CMK (cell line): ENCODE measurements at regions not wholly inside any gene's neighbourhood (a gene's known extent, or its start where the extent isn't known, plus 50 kb on each side); places are given as distances from the start of the nearest gene placed in this dataset.
"Not testable (repeated sequence)": the region's sequence is repeated elsewhere in the genome, so short reads cannot be mapped to it uniquely, and the experiment has no call there.

ENCODE experiments used
- DNase-seq: peaks from one replicate; pipeline ENCODE4 v3.0.0-alpha.2; 2010; ENCODE audit warnings: low read depth

DNA sequence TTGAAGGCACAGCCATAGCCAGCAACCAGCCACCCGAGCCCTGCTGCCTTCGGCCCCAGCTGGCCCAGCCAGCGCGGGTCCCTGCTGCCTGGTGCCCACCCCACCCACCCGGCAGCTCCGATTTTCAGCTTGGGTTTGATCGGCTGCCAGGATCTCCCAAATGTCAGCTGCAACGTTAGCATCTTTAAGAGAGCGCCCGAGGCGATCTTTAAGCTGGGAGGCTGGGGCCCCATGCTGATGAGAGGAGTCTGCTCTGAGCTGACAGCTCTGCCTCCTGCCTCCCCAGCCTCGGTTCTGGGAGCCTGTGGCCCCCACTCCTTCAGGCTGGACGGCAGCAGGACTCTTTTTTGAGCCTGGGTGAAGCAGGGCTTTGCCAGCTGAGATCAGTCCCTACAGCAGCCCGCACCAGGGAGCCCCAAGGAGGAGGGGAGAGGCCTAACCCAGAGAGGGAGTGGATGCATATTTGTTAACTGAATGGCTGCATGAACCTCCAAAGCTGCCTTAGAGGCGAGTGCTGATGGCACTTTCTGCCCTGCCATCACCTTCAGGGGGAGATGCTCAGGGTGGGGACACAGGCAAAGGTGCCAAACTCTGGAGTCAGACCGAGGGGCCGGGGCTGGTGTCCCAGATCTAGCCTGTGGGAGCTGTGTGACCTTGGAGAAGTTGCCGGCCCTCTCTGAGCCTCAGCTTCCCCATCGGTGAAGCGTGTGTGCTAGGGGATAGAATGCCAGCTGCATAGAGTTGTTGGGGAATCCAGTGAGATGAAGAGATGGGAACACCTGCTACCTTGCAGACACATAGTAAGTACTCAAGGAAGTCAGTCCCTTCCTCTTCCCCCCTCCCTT, 165.5 kb downstream of the C9orf50 start:
- no peak for DNase-seq

DNA sequence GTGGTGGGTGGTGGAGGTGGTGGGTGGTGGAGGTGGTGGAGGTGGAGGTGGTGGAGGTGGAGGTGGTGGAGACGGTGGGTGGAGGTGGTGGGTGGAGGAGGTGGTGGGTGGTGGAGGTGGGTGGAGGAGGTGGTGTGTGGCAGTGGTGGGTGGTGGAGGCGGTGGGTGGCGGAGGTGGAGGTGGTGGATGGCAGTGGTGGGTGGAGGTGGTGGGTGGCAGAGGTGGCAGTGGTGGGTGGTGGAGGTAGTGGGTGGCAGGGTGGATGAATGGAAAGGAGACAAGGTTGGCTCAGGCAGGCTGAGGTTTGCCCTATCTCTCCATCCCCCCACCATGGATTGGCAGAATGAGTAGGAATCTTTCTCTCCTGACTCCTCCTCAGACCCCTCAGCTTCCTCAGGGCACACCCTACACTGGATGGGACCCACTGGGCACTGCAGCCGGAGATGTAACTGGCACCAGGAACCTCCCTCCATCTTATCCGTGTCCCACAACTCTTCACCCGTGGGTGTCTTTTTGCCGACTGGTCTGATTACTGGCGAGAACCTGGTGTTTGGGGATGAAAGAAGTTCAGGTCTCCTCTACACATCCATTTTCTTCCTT, 166.3 kb downstream of the C9orf50 start:
- no peak for DNase-seq

DNA sequence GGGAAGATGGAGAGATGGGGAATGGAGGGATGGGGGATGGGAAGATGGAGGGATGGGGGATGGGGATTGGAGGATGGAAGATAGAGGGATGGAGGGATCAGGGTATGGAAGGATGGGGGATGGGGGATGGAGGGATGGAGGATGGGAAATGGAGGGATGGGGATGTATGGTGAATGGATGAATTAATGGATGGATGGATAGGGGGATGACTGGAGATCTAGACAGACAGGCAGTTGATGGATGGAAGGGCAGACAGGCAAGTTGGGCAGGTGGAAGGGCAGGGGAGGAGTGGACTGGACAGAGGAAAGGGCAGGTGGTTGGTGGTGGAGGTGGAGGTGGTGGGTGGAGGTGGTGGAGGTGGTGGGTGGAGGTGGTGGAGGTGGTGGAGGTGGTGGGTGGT, 167.2 kb downstream of the C9orf50 start:
- DNase-seq, result no peak

DNA sequence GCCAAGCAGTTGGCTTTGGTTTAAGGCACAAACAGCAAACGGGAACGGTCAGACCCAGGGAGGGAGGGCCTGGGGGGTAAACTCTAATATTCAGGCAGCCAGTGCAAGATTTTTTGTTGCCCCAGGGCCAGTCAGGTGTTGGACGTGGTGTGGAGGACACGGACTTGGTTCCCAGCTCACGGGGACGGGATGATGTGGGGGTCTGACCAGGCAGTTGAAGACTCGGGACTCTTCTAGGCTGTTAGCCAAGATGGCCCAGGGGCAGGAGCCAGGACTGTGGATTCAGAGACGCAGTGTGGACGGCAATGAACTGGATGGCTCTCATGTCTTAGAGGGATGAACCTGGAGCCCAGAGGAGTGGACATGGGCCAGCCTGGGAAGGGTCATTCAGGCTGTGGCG, 169.2 kb downstream of the C9orf50 start:
- DNase-seq, result no peak

DNA sequence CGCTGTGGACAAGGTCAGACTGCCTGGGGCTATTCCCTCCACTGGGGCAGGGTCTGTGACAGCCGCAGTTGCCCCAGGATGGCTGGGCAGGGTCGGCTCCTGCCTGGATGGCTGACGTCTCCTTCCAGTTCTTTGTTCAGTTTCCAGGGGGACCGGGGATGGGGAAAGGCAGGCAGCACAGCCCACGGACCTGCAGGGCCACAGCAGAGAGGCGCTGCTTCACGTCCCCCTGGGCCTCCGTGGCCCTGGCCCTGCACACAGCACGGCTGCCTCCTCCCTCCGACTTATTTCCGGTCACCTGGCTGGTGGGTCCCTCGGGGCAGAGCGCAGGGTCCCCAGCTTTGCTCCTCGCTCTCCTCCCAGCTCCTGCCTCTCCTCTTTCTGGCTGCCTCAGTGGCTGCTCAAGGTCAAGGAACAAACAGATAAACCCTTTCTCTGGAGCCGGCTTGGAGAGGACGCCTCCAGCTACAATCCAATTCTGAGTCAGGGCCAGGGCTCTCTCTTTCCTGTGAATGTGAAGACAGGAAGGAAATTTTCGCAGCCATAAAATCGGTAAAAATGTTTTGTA, 169.7 kb downstream of the C9orf50 start:
- DNase-seq, result no peak

DNA sequence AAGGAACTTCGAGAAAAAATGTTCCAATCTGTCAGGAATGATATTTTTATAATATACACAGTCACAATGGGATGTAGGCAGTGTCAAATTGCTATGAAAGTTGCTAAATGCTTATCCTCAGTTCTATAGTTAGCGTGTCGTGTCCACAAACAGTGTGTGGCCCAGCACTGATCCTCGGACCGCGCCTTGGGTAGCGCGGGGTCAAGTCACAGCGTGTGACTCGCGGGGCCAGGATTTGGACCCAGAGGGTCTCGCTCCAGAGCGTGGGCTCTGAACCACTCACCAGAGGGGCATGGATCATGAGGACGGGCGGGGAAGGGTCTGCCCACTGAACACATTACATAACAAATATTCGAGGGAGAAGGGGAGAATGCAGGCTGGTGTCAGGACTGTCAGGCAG, 171.8 kb downstream of the C9orf50 start:
- DNase-seq, result no peak

DNA sequence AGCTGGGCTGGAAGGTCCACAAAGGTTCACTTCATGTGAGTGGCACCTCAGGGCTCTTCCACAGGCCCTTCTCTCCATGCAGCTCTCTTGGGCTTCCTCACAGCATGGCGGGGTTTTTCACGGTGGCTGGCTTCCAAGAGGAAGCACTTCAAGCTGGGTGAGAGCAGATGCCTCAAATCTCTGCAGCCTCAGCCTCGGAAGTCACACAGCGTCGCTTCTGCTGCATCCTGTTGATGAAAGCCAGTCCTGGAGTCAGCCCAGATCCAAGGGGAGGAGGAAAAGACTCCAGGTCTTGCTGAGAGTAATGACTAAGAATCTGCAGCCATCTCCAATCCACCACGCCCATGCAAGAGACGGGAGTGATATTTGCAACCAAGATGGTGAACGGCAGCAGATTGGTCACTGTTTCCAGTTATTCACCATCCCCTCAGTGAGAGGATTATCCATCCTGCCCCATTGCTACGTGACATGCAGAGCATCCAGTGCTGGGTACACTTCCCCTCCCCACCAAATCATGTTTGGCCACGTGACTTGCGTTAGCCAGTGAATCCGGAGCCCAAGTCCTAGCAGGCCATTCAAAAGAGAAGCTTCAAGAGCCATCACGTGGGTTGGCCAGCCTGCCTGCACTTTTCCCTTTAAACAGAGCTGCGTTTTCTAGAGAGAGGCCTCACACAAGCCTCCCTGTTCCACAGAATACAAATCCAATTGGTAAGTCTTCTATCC, 173.9 kb downstream of the C9orf50 start:
- DNase-seq, result no peak

DNA sequence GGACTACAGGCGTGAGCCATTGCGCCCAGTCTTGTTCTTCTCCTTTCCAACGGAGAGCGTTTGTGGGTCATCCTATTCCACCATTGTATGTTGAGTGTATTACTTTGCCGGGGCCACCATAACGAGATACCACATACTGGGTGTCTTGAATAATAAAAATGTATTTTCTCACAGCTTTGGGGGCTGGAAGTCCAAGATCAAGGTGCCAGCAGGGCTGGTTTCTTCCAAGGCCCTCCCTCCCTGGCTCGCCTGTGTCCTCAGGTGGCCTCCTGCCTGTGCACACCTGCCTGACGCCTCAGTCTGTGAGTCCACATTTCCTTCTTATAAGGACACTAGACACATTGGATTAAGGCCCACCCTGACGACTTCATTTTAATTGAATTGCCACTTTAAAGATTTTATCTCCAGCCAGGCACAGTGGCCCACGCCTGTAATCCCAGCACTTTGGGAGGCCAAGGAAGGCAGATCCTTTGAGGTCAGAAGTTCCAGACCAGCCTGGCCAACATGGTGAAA, 175.1 kb downstream of the C9orf50 start:
- no peak for DNase-seq

DNA sequence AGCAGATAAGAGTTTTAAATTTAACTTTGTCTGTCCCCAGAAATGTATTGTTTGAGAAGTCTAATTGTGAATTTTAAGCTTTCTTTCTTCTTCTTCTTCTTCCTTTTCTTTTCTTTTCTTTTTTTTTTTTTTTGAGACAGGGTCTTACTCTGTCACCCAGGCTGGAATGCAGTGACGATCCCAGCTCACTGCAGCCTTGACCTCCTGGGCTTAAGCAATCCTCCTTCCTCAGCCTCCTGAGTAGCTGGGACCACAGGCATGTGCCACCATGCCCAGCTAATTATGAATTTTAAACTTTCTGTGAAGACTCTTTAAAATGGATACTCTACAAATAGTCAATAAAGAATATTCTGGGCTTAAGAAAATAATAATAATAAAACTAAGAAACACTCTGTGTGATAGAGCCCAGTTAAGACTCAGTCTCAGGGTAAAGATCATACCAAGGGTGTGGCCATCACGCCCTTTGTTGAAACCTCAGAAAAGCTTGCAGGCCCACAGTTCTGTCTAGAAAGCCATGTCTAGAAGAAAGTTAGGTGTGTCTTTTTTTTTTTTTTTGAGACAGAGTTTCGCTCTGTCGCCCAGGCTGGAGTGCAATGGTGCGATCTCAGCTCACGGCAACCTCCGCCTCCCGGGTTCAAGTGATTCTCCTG, 177.3 kb downstream of the C9orf50 start:
- DNase-seq, result not testable (repeated sequence)

DNA sequence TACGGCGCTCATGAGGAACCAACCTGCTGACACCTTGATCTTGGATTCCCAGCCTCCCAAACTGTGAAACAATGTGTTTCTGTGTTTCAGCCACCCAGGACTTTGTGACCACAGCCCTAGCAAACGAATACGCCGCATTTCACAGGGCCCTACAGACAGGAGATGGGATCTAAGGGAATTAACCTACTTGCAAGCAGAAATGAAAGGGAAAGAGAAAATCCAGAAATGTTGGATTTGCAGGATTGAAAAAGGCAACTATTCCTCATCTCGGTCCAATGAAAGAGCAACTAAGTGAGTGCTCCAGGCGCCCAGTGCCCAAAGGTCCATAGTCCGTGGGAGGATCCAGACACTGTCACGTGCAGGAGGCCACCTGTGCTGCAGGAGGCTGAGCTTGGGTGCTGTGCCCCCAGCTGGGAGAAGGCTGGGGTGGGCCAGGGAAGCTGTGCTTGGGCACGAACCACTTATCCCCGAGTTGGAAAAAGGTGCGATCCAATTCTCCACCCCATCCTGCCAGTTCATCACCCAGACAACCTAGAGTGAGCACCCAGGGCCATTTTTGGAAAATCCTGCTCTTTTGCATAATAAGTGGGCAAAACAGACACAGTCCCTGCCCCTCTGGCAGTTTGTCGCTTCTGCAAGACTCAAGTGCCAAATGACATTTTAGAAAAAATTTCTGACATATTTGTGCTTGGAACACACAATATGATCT, 177.9 kb downstream of the C9orf50 start:
- DNase-seq, result no peak

DNA sequence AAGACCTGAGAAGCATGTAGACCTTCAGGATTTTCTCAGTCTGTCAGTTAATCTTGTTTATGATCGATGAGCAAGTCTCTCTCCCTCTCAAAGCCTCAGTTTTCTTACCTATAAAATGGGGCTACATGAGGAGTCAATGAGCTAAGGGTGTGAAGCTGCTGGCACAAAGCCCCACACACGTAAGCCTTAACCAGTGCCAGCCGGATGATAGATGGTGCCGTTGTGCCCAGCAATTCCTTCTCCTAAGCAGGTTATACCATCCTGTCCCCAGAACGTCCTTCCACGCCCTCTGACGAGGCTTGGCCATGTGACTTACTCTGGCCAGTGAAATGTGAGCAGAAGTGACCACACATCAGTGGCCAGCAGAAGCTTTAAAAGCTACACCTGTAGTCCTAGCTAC, 179.0 kb downstream of the C9orf50 start:
- no peak for DNase-seq

DNA sequence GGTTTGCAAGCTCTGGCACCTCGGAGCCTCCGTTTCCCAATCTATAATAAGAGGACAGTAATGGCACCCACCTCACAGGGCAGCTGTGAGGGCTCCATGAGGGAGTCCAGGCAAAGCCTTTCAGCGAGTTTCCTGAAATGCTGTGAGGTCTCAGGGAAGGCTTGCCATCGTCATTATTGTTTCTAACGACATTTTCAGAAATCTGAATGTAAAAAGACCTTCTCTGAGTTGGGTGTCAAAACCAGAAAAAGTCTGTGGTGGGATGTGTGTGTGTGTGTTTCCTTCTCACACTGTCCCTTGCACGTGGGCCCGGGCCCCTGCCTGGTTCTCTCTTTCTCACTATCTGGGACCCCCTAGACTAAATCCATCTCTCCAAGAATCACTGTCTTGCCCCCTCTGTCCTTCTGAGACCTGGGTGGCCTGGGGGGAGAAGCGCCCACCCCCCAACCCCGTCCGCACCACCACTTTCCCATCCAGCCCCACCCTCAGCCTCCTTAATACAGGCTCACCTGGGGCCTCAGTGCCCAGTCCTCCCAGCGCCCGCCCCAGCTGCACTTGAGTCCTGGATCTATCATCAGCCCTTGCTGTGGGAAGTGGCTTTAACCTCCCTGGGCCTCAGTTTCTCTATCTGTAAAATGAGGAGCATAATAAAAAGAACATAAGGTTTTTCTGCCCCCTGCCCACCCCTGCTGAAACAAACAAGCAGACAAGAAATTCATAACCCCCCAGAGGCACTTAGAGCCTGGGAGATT, 180.3 kb downstream of the C9orf50 start:
- DNase-seq, result no peak

DNA sequence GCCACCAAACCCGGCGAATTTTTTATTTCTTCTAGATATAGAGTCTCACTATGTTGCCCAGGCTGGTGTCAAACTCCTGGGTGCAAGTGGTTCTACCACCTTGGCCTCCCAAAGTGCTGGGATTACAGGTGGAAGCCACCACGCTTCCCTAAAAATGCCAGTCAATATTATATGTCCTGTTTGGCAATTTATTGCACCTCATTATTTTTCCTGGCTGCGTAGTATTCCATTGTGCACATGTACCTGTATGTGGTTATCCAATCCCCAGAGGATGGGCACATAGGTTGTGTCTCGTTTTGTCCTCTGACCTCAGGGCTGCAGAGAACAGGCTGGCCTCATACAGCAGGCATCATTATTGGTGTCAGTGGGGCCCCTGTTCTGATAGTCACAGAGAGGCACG, 181.7 kb downstream of the C9orf50 start:
- no peak for DNase-seq

DNA sequence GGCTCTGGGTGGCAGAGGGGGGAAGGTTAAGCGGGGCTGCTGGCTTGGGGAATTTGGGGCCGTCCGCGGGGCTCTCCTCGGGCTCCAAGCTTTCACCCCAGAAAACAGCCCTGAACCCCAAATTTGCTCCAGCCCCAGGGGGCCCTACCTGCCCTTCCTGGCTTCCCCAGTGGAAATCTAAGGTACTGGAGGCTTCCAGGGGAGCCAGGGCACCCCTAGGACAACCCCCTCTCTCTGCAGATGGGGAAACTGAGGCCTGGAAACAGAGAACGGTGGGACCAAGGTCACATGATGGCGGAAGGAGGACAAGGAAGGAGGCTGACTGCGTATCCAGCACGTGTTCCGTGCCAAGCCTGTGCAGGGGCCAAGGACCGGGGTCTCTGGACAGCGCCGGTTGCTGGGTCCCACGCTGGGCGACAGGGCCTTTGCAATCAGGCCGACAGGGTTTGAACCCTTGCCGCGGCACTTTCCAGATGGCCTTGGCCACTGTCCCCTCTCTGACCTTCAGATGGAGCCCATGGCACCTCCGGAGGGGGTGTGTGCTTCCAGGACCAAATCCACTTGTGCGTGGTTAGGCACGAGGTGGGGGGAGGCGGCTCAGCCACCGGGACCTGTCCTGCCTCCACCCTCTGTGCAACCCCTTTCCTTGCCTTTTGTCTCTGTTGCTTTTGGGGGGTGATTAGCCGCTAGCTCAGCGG, 183.1 kb downstream of the C9orf50 start:
- DNase-seq, result no peak

DNA sequence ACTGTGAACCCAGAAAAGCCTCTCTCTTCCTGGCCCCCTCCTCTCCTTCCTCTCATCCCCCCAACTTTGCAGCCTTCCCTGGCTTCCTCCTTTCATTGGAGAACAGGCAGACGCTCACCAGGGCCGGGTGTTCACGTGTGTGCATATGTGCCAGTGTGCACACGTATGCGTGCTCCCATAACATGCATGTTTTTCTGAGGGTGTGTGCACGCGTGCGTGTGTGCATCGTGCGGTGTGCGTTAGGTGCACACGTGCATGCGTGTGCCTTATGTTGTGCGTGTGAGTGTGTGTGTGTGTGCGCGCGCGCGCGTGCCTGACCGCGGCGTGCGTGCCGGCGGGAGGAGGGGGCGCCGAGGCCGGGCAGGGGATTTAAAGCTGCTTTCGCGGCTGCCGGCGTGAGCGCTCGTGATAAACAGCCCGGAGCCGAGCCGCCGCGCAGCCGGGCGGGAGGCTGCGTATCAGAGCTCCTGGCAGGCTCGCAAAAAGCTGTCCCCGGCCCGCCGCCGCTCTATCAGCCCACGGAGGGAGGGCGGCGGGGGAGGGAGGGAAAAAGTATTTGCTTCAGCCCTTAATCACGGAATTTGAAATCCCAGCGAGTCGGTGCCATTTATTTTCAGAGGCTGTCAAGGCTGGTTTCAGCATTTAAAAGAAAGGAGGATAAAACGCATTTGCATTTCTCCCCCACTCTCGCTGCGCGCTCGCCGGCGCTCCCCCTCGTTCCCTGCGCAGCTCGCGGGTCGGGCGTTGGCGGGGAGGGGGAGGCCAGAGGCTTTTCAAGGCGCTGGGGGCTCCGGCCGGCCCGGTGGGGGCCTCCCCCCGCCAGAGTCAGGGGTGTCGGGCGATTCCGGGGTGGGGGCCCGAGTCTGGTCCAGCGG, 183.9 kb downstream of the C9orf50 start:
- no peak for DNase-seq

DNA sequence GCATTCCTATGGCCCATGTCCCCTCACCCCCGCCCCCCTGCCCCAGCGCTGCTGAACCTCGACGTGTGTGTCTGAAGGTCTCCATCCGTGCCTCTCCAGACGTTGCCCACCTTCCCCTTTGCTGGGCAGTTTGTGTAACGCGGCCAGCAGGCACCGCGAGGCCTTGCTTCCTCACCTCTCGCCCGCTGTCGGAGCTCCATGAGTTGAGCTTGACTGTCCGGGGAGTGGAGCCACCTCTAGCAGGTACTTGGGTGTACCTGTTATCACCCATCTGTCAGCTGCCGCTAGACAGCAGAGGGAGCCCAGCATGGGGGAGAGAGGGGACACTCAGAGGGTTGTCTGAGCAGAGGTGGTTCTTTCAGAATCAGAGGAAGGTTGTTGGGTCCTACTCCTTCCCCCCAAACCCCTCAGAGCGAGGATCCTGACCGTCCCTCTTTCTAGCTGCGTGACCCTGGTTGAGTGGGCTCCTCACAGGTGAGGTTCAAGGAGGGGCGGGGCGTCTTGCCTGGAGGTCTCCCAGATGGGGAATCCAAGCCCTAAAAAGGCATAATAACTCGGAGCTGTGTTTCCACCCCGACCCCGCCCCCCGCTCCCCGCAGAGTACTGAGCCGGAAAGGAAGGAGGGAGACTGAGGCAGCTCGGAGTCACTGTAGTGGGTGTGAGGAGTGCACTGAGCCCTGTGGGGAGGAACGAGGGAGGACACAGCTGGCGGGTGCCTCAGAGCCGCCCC, 184.7 kb downstream of the C9orf50 start:
- no peak for DNase-seq

DNA sequence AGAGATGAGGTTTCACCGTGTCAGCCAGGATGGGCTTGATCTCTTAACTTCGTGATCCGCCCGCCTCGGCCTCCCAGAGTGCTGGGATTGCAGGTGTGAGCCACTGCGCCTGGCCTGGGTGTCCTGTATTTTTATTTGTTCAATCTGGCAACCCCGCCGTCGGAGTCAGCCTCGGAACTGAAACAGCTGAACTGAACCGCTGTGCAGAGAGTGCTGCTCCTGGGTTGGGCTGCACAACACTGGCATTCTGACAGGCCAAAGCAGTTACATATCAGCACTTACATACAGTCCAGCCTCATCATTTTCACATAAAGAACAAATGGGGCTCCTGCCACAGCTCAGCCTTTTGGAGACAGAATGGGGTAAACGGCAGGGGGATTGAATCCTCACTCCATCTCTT, 185.6 kb downstream of the C9orf50 start:
- no peak for DNase-seq

DNA sequence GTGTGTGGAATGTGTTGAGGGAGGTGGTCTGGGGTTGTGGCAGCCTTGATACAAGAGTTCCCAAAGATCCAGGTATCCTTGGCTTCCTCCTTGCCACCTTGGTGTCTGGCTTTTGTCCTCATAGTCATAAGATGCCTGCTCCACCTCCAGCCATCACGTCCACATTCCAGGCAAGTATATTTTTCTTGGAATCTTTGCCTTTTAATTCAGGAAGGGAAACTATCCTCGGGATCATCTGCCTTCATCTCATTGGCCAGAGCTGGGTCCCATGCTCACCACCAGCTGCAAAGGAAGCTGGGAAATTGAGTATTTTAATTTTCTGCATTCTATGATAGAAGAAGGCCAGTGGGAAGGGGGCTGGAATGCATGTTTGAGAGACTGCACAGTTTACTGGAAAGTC, 186.7 kb downstream of the C9orf50 start:
- DNase-seq, result no peak
